HL-60 (cell line): ENCODE measurements at regions not wholly inside any gene's neighbourhood (a gene's known extent, or its start where the extent isn't known, plus 50 kb on each side); places are given as distances from the start of the nearest gene placed in this dataset.
"Not testable (repeated sequence)": the region's sequence is repeated elsewhere in the genome, so short reads cannot be mapped to it uniquely, and the experiment has no call there.

Experiments used
- DNase-seq, 2 experiments: peaks; one replicate each; pipeline ENCODE4 v3.0.0-alpha.2; 2010 to 2020; ENCODE audit warnings: low read depth in 1 of 2, low spot score in 1 of 2
- H3K27ac ChIP-seq: fragments of 250-450 bp; sonication (Bioruptor Pico); replicated peaks from 2 replicates; pipeline ENCODE4 v1.5.1; 2020; ENCODE audit warnings: mild to moderate bottlenecking, moderate library complexity
- H3K27me3 ChIP-seq: fragments of 250-450 bp; sonication (Bioruptor Pico); 2 replicates; pipeline ENCODE4 v1.5.1; 2021; ENCODE audit warnings: mild to moderate bottlenecking, moderate library complexity; ENCODE audit not compliant: insufficient read depth, poor library complexity, severe bottlenecking
- H3K4me3 ChIP-seq: replicated peaks from 2 replicates; pipeline ENCODE4 v1.5.1; 2011; ENCODE audit warnings: mild to moderate bottlenecking, control low read depth, low read length; ENCODE audit not compliant: insufficient read depth
- GABPA ChIP-seq: IDR thresholded peaks from 2 replicates; pipeline ENCODE4 v1.6.1; 2012; ENCODE audit warnings: low read depth
- POLR2AphosphoS5 ChIP-seq: IDR thresholded peaks from 2 replicates; pipeline ENCODE4 v1.6.1; 2012; ENCODE audit warnings: low read depth
- SPI1 ChIP-seq: IDR thresholded peaks from 2 replicates; pipeline ENCODE4 v1.6.1; 2012; ENCODE audit warnings: low read depth, mild to moderate bottlenecking, borderline replicate concordance
- TF ChIP-seq, protein P1 (sequence below): IDR thresholded peaks from 2 replicates; pipeline ENCODE4 v1.6.1; 2012; ENCODE audit warnings: low read depth; ENCODE audit not compliant: insufficient replicate concordance
- TF ChIP-seq, protein P2 (sequence below): IDR thresholded peaks from one replicate; pipeline ENCODE4 v1.5.1; 2011; ENCODE audit warnings: low read length, control low read depth, inconsistent platforms; ENCODE audit not compliant: insufficient read depth

DNA sequence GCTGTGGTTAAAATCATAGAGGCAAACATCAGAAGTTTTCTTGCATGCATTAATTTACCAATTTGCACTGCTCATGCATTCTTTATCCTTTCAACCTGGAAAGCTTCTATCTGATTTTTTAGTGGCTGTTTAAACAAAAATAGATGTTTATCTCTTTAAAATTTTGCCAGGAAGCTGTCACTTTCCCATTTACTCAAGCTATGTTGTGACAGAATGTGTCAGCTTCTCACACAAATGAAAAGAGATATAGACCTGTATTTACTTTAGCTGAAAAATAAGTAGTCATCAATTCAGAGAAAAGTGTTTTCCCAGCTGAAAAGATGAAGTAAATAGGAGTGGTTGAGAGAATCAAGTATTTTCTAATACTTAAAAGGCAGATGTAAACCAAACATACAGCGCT is 872.8 kb downstream of the DACH1 start:
- DNase-seq: no peak
- TF ChIP-seq, protein P1, sequence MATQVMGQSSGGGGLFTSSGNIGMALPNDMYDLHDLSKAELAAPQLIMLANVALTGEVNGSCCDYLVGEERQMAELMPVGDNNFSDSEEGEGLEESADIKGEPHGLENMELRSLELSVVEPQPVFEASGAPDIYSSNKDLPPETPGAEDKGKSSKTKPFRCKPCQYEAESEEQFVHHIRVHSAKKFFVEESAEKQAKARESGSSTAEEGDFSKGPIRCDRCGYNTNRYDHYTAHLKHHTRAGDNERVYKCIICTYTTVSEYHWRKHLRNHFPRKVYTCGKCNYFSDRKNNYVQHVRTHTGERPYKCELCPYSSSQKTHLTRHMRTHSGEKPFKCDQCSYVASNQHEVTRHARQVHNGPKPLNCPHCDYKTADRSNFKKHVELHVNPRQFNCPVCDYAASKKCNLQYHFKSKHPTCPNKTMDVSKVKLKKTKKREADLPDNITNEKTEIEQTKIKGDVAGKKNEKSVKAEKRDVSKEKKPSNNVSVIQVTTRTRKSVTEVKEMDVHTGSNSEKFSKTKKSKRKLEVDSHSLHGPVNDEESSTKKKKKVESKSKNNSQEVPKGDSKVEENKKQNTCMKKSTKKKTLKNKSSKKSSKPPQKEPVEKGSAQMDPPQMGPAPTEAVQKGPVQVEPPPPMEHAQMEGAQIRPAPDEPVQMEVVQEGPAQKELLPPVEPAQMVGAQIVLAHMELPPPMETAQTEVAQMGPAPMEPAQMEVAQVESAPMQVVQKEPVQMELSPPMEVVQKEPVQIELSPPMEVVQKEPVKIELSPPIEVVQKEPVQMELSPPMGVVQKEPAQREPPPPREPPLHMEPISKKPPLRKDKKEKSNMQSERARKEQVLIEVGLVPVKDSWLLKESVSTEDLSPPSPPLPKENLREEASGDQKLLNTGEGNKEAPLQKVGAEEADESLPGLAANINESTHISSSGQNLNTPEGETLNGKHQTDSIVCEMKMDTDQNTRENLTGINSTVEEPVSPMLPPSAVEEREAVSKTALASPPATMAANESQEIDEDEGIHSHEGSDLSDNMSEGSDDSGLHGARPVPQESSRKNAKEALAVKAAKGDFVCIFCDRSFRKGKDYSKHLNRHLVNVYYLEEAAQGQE: no peak
- TF ChIP-seq POLR2AphosphoS5: no peak
- TF ChIP-seq, protein P2, sequence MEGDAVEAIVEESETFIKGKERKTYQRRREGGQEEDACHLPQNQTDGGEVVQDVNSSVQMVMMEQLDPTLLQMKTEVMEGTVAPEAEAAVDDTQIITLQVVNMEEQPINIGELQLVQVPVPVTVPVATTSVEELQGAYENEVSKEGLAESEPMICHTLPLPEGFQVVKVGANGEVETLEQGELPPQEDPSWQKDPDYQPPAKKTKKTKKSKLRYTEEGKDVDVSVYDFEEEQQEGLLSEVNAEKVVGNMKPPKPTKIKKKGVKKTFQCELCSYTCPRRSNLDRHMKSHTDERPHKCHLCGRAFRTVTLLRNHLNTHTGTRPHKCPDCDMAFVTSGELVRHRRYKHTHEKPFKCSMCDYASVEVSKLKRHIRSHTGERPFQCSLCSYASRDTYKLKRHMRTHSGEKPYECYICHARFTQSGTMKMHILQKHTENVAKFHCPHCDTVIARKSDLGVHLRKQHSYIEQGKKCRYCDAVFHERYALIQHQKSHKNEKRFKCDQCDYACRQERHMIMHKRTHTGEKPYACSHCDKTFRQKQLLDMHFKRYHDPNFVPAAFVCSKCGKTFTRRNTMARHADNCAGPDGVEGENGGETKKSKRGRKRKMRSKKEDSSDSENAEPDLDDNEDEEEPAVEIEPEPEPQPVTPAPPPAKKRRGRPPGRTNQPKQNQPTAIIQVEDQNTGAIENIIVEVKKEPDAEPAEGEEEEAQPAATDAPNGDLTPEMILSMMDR: no peak
- TF ChIP-seq SPI1: no peak
- TF ChIP-seq GABPA: no peak
- no peak overlapping the region for H3K27ac ChIP-seq
- H3K4me3 ChIP-seq: no peak overlapping the region
- H3K27me3 ChIP-seq: no peaks in the 10 kb centered on the region

DNA sequence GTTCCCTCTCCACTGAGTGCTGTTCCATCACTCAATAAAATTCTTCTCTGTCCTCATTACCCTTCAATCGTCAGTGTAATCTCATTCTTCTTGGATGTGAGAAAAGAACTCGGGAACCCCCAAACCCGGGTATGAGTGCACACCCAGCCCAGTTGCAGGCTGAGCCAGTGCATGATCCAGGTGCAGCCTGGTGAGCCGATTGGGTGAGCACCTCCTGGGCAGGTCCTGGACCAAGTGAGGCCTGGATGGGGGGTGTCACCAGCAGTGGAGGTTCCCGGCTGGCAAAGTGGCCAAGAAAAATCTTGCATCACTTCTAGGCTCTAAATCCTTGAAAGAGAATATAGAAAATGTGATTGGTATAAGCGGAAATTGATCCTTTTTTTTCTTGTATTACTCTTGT is 878.8 kb upstream of the KLHL1 start:
- DNase-seq: no peak
- Histone ChIP-seq H3K4me3 (no peak overlapping the region), H3K27me3 (no peaks in the 10 kb centered on the region), H3K27ac (no peak overlapping the region)
- TF ChIP-seq, protein P1: no peak
- TF ChIP-seq, protein P2: no peak
- TF ChIP-seq POLR2AphosphoS5 (no peak), GABPA (no peak), SPI1 (no peak)

DNA sequence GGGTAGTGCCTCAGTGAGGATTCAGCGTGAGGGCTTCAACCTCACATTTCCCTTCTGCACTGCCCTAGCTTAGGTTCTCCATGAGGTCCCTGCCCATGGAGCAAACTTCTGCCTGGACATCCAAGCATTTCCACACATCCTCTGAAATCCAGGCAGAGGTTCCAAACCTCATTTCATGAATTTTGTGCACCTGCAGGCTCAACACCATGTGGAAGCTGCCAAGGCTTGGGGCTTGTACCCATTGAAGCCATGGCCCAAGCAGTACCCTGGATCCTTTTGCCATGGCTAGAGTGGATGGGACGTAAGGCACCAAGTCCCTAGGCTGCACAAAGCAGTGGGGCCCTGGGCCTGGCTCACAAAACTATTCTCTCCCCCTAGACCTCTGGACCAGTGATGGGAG is 877.1 kb upstream of the KLHL1 start:
- no peak for DNase-seq
- no peak overlapping the region for H3K27ac ChIP-seq
- H3K4me3 ChIP-seq: no peak overlapping the region
- TF ChIP-seq, protein P2: no peak
- TF ChIP-seq, protein P1: no peak
- TF ChIP-seq GABPA (no peak), SPI1 (no peak), POLR2AphosphoS5 (no peak)
- no peaks in the 10 kb centered on the region for H3K27me3 ChIP-seq

DNA sequence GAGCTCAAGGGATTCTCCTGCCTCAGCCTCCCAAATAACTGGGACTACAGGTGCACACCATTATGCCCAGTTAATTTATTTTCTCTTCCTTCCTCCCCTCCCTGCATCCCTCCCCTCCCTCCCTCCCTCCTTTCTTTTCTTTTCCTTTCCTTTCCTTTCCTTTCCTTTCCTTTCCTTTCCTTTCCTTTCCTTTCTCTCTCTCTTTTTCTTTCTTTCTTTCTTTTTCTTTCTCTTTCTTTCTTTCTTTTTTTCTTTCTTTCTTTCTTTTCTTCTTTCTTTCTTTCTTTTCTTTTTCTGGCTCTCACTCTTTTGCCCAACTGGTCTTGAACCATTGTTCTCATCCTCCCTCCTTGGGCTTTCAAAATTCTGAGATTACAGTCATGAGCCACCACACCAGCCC is 873.0 kb upstream of the KLHL1 start:
- DNase-seq, H3K27me3 ChIP-seq, H3K27ac ChIP-seq, H3K4me3 ChIP-seq: not testable (repeated sequence)
